Astrocyte of the hippocampus (primary cell): ENCODE measurements at regions not wholly inside any gene's neighbourhood (a gene's known extent, or its start where the extent isn't known, plus 50 kb on each side); places are given as distances from the start of the nearest gene placed in this dataset.
"Not testable (repeated sequence)": the region's sequence is repeated elsewhere in the genome, so short reads cannot be mapped to it uniquely, and the experiment has no call there.

Source experiments
- DNase-seq: peaks from one replicate; pipeline ENCODE4 v3.0.0; 2011; ENCODE audit warnings: low read depth, low spot score

GRCh38 chrX:124690495-124690894, 344.1 kb downstream of the SH2D1A start:
- DNase-seq: no peak

- no peak for DNase-seq
These were observed 353.5 kb downstream of the SH2D1A start for GRCh38 chrX:124699876-124700275.

GRCh38 chrX:124717537-124717936, 371.2 kb downstream of the SH2D1A start:
- no peak for DNase-seq

GRCh38 chrX:124719060-124719459, 372.7 kb downstream of the SH2D1A start:
- DNase-seq: no peak

- DNase-seq: no peak
These were observed 374.2 kb downstream of the SH2D1A start for GRCh38 chrX:124720532-124720931.

GRCh38 chrX:124725502-124725901, 379.1 kb downstream of the SH2D1A start:
- DNase-seq: no peak

- DNase-seq: no peak
These were observed 379.9 kb downstream of the SH2D1A start for GRCh38 chrX:124726292-124726691.

GRCh38 chrX:124726881-124727280, 380.5 kb downstream of the SH2D1A start:
- DNase-seq: no peak

- DNase-seq: no peak
These were observed 390.3 kb downstream of the SH2D1A start for GRCh38 chrX:124736553-124737270.

GRCh38 chrX:124737771-124738170, 391.4 kb downstream of the SH2D1A start:
- DNase-seq: no peak

GRCh38 chrX:124747295-124747694, 400.9 kb downstream of the SH2D1A start:
- no peak for DNase-seq

GRCh38 chrX:124764354-124764753, 418.0 kb downstream of the SH2D1A start:
- no peak for DNase-seq

- no peak for DNase-seq
These were observed 422.8 kb downstream of the SH2D1A start for GRCh38 chrX:124769166-124769565.

GRCh38 chrX:124771292-124771691, 424.9 kb downstream of the SH2D1A start:
- DNase-seq: no peak

GRCh38 chrX:124788253-124788652, 441.9 kb downstream of the SH2D1A start:
- not testable (repeated sequence) for DNase-seq

GRCh38 chrX:124789874-124790273, 443.5 kb downstream of the SH2D1A start:
- not testable (repeated sequence) for DNase-seq

GRCh38 chrX:124791492-124792095, 445.2 kb downstream of the SH2D1A start:
- DNase-seq: no peak

GRCh38 chrX:124796989-124797388, 450.6 kb downstream of the SH2D1A start:
- no peak for DNase-seq

GRCh38 chrX:124804962-124805361, 458.6 kb downstream of the SH2D1A start:
- no peak for DNase-seq

GRCh38 chrX:124805486-124805885, 459.1 kb downstream of the SH2D1A start:
- DNase-seq: no peak

GRCh38 chrX:124814106-124814505, 467.7 kb downstream of the SH2D1A start:
- DNase-seq: no peak

- DNase-seq: no peak
These were observed 471.7 kb downstream of the SH2D1A start for GRCh38 chrX:124818033-124818432.

GRCh38 chrX:124818764-124819163, 472.4 kb downstream of the SH2D1A start:
- no peak for DNase-seq
